ENCODE measurements at regions not wholly inside any gene's neighbourhood (a gene's known extent, or its start where the extent isn't known, plus 50 kb on each side); places are given as distances from the start of the nearest gene placed in this dataset.
"Not testable (repeated sequence)": the region's sequence is repeated elsewhere in the genome, so short reads cannot be mapped to it uniquely, and the experiment has no call there.

- Histone ChIP-seq H3K36me3 (replicated peaks in 1 of 2; ENCODE audit: control insufficient read depth in 1 of 2, insufficient read depth in 2 of 2, low read length in 1 of 2) (no peaks in the 10 kb centered on the region), H3K27me3 (ENCODE audit: insufficient read depth) (no peaks in the 10 kb centered on the region), H3K9me3 (no peaks in the 10 kb centered on the region), H3K9ac (no peak overlapping the region), H3K9me2 (no peaks in the 10 kb centered on the region), H3F3A (replicated peaks; ENCODE audit: insufficient read depth) (no peaks in the 10 kb centered on the region), H3K4me3 (ENCODE audit: low read depth in 2 of 2, low read length in 1 of 2) (no peak overlapping the region), H3K4me2 (no peak overlapping the region), H3K79me2 (ENCODE audit: insufficient read depth) (no peaks in the 10 kb centered on the region), H3K27ac (ENCODE audit: low read depth in 2 of 2, low read length in 1 of 2) (no peak overlapping the region), H2AFZ (ENCODE audit: low read depth) (no peak overlapping the region), H3K4me1 (ENCODE audit: control insufficient read depth in 1 of 2, insufficient read depth in 2 of 2, low read depth in 1 of 2, low read length in 1 of 2) (no peaks in the 10 kb centered on the region), H4K20me1 (ENCODE audit: insufficient read depth) (no peaks in the 10 kb centered on the region)
- no peak for DNase-seq
- ChIA-PET CTCF (no interaction called here), POLR2A (no interaction called here)
- WGBS (ENCODE audit: low lambda C conversion rate), result 83% methylated on average over 4 of the region's 4 CpGs
- no peak for TF ChIP-seq REST (IDR thresholded peaks at IDR 0.05; ENCODE audit: low read depth, low read length)
- TF ChIP-seq FOSL2 (IDR thresholded peaks at IDR 0.05; ENCODE audit: borderline replicate concordance, low read depth), result no peak
- TF ChIP-seq RAD21 (IDR thresholded peaks at IDR 0.05; ENCODE audit: low read length), result no peak
- TF ChIP-seq GATA2 (CRISPR knock-in tag; IDR thresholded peaks at IDR 0.05), result no peak
- no peak for TF ChIP-seq JUND (IDR thresholded peaks at IDR 0.05)
- TF ChIP-seq SIN3A (IDR thresholded peaks at IDR 0.05; ENCODE audit: borderline replicate concordance, low read depth, low read length), result no peak
- no peak for TF ChIP-seq GABPA (IDR thresholded peaks at IDR 0.05; ENCODE audit: low read depth)
- no peak for TF ChIP-seq MEF2A (IDR thresholded peaks at IDR 0.05; ENCODE audit: borderline replicate concordance, low read depth)
These were observed 504.2 kb downstream of the IGSF11 start for GRCh38 chr3:118530350-118530922.

- not testable (repeated sequence) for DNase-seq, H3K9me2 ChIP-seq
These were observed 503.7 kb downstream of the IGSF11 start for GRCh38 chr3:118530927-118531356.

GRCh38 chr3:118531816-118532215, 502.8 kb downstream of the IGSF11 start:
- H3K9me3 ChIP-seq, result no peaks in the 10 kb centered on the region
- 52% methylated on average over 3 of the region's 3 CpGs for WGBS (ENCODE audit: low lambda C conversion rate)
- TF ChIP-seq FOSL2 (IDR thresholded peaks at IDR 0.05; ENCODE audit: borderline replicate concordance, low read depth), result no peak
- H3K4me2 ChIP-seq, result no peak overlapping the region
- no peak for DNase-seq
- POLR2A ChIA-PET, result no interaction called here
- H3F3A ChIP-seq (replicated peaks; ENCODE audit: insufficient read depth), result no peaks in the 10 kb centered on the region
- H3K4me3 ChIP-seq (ENCODE audit: low read depth in 2 of 2, low read length in 1 of 2), result no peak overlapping the region
- no peaks in the 10 kb centered on the region for H3K27me3 ChIP-seq (ENCODE audit: insufficient read depth)
- H2AFZ ChIP-seq (ENCODE audit: low read depth), result no peak overlapping the region
- no peaks in the 10 kb centered on the region for H3K36me3 ChIP-seq (replicated peaks in 1 of 2; ENCODE audit: control insufficient read depth in 1 of 2, insufficient read depth in 2 of 2, low read length in 1 of 2)
- no peak overlapping the region for H3K27ac ChIP-seq (ENCODE audit: low read depth in 2 of 2, low read length in 1 of 2)
- CTCF ChIA-PET, result no interaction called here
- H3K9me2 ChIP-seq, result no peaks in the 10 kb centered on the region
- H3K9ac ChIP-seq, result no peak overlapping the region
- H3K79me2 ChIP-seq (ENCODE audit: insufficient read depth), result no peaks in the 10 kb centered on the region
- H3K4me1 ChIP-seq (ENCODE audit: control insufficient read depth in 1 of 2, insufficient read depth in 2 of 2, low read depth in 1 of 2, low read length in 1 of 2), result peaks cover 0 to 1% of the 10 kb centered on the region in 2 experiments; a peak in 2 of 4 replicates
- H4K20me1 ChIP-seq (ENCODE audit: insufficient read depth), result no peaks in the 10 kb centered on the region

More at GRCh38 chr3:118530927-118531356, 503.7 kb downstream of the IGSF11 start:
- H3K9me3 ChIP-seq; H3K4me2 ChIP-seq; H3K27me3 ChIP-seq (ENCODE audit: insufficient read depth); H3K9ac ChIP-seq; H3F3A ChIP-seq (replicated peaks; ENCODE audit: insufficient read depth); POLR2A ChIA-PET; H2AFZ ChIP-seq (ENCODE audit: low read depth); CTCF ChIA-PET; H3K79me2 ChIP-seq (ENCODE audit: insufficient read depth); H3K36me3 ChIP-seq (replicated peaks in 1 of 2; ENCODE audit: control insufficient read depth in 1 of 2, insufficient read depth in 2 of 2, low read length in 1 of 2); H3K4me3 ChIP-seq (ENCODE audit: low read depth in 2 of 2, low read length in 1 of 2); H4K20me1 ChIP-seq (ENCODE audit: insufficient read depth); H3K27ac ChIP-seq (ENCODE audit: low read depth in 2 of 2, low read length in 1 of 2); H3K4me1 ChIP-seq (ENCODE audit: control insufficient read depth in 1 of 2, insufficient read depth in 2 of 2, low read depth in 1 of 2, low read length in 1 of 2): not testable (repeated sequence)
